DND-41 (cell line): ENCODE measurements at regions not wholly inside any gene's neighbourhood (a gene's known extent, or its start where the extent isn't known, plus 50 kb on each side); places are given as distances from the start of the nearest gene placed in this dataset.

Source experiments
- ATAC-seq: fragments of 200-7000 bp; cut with Tn5 transposase; 3 replicates; pipeline ENCODE4 v1.9.1; 2021; ENCODE audit warnings: low read depth; ENCODE audit not compliant: insufficient read depth
- DNase-seq: peaks from one replicate; pipeline ENCODE4 v3.0.0-alpha.2; 2020
- H2AFZ ChIP-seq: 2 replicates; pipeline ENCODE4 v1.6.0; 2012; ENCODE audit warnings: low read depth, low read length
- H3K27ac ChIP-seq: 2 replicates; pipeline ENCODE4 v1.5.1; 2012; ENCODE audit warnings: low read length, inconsistent platforms
- H3K27me3 ChIP-seq: fragments of 200-600 bp; sonication (generic); 2 replicates; pipeline ENCODE4 v1.6.0; 2012; ENCODE audit warnings: low read length, mild to moderate bottlenecking, inconsistent platforms; ENCODE audit not compliant: insufficient read depth, poor library complexity
- H3K36me3 ChIP-seq: 2 replicates; pipeline ENCODE4 v1.5.1; 2012; ENCODE audit warnings: low read length, inconsistent platforms; ENCODE audit not compliant: insufficient read depth
- H3K4me1 ChIP-seq: 2 replicates; pipeline ENCODE4 v1.5.1; 2012; ENCODE audit warnings: mild to moderate bottlenecking, low read length; ENCODE audit not compliant: insufficient read depth
- H3K4me2 ChIP-seq: 2 replicates; pipeline ENCODE4 v1.6.0; 2012; ENCODE audit warnings: mild to moderate bottlenecking, moderate library complexity, low read length, inconsistent platforms; ENCODE audit not compliant: insufficient read depth
- H3K4me3 ChIP-seq, 2 experiments: fragments of 200-600 bp in 1 of 2; shearing (Covaris generic) in 1 of 2; 2 replicates each; pipeline ENCODE4 v1.5.1; 2012 to 2016; ENCODE audit warnings: inconsistent platforms in 2 of 2, low read length in 2 of 2, mild to moderate bottlenecking in 2 of 2, low read depth in 1 of 2, moderate library complexity in 1 of 2
- H3K79me2 ChIP-seq: 2 replicates; pipeline ENCODE4 v1.6.0; 2012; ENCODE audit warnings: low read length, inconsistent platforms; ENCODE audit not compliant: insufficient read depth
- H3K9ac ChIP-seq: 2 replicates; pipeline ENCODE4 v1.6.0; 2012; ENCODE audit warnings: low read depth, mild to moderate bottlenecking, inconsistent platforms, low read length, moderate library complexity
- H3K9me3 ChIP-seq: 2 replicates; pipeline ENCODE4 v1.5.1; 2012; ENCODE audit warnings: low read length, moderate library complexity, mild to moderate bottlenecking, inconsistent platforms; ENCODE audit not compliant: insufficient read depth, severe bottlenecking
- H4K20me1 ChIP-seq: 2 replicates; pipeline ENCODE4 v1.6.0; 2012; ENCODE audit warnings: low read length; ENCODE audit not compliant: insufficient read depth
- CTCF ChIP-seq: IDR thresholded peaks from 2 replicates; pipeline ENCODE4 v1.5.1; 2012; ENCODE audit warnings: borderline replicate concordance, low read length, moderate library complexity, mild to moderate bottlenecking; ENCODE audit not compliant: poor library complexity, severe bottlenecking; ENCODE audit errors: extremely low read depth
- EZH2 ChIP-seq: IDR thresholded peaks from 3 replicates; pipeline ENCODE4 v1.6.1; 2012; ENCODE audit warnings: borderline replicate concordance, low read depth, mild to moderate bottlenecking, moderate library complexity, low read length, inconsistent platforms; ENCODE audit not compliant: severe bottlenecking

GRCh38 chr18:26706911-26707351 lies 158.6 kb downstream of the AQP4 start:
- H3K79me2 ChIP-seq, result no peaks in the 10 kb centered on the region
- peak overlapping the region; percentile 50 for H3K27ac ChIP-seq
- H3K9me3 ChIP-seq, result no peaks in the 10 kb centered on the region
- peaks cover 69% of the 10 kb centered on the region for H3K4me1 ChIP-seq
- no peak overlapping the region for H2AFZ ChIP-seq
- H3K4me3 ChIP-seq, result no peak overlapping the region
- no peak overlapping the region for H3K9ac ChIP-seq
- no peaks in the 10 kb centered on the region for H3K36me3 ChIP-seq
- no peak overlapping the region for H3K4me2 ChIP-seq
- no peak for DNase-seq
- no peaks in the 10 kb centered on the region for H4K20me1 ChIP-seq
- ATAC-seq, result no peak
- no peaks in the 10 kb centered on the region for H3K27me3 ChIP-seq
- no peak for TF ChIP-seq CTCF
- no peak for TF ChIP-seq EZH2

GRCh38 chr18:26705757-26706156 lies 157.4 kb upstream of the KCTD1 start:
- H3K9me3 ChIP-seq, result no peaks in the 10 kb centered on the region
- no peak overlapping the region for H3K4me3 ChIP-seq
- no peaks in the 10 kb centered on the region for H3K79me2 ChIP-seq
- ATAC-seq, result no peak
- H3K27me3 ChIP-seq, result no peaks in the 10 kb centered on the region
- no peak overlapping the region for H2AFZ ChIP-seq
- no peak overlapping the region for H3K4me2 ChIP-seq
- no peaks in the 10 kb centered on the region for H3K36me3 ChIP-seq
- H3K27ac ChIP-seq, result no peak overlapping the region
- TF ChIP-seq EZH2 (no peak), CTCF (no peak)
- H3K4me1 ChIP-seq, result peaks cover 69% of the 10 kb centered on the region
- no peak overlapping the region for H3K9ac ChIP-seq
- DNase-seq, result no peak
- no peaks in the 10 kb centered on the region for H4K20me1 ChIP-seq

- H3K27ac ChIP-seq, result peak overlapping the region; percentile 94
- peak; percentile 72 for DNase-seq
- H3K27me3 ChIP-seq, result no peaks in the 10 kb centered on the region
- no peaks in the 10 kb centered on the region for H3K9me3 ChIP-seq
- TF ChIP-seq CTCF (no peak), EZH2 (no peak)
- peak overlapping the region; percentile 15 for H2AFZ ChIP-seq
- 0 out of 3 replicates have a peak, but pooled peaks have one; percentile 15 for ATAC-seq
- H3K79me2 ChIP-seq, result no peaks in the 10 kb centered on the region
- no peak overlapping the region for H3K4me3 ChIP-seq
- H3K4me1 ChIP-seq, result peaks cover 67% of the 10 kb centered on the region
- no peak overlapping the region for H3K4me2 ChIP-seq
- H3K9ac ChIP-seq, result peak overlapping the region; percentile 58
- no peaks in the 10 kb centered on the region for H4K20me1 ChIP-seq
- no peaks in the 10 kb centered on the region for H3K36me3 ChIP-seq
These were observed 155.0 kb upstream of the KCTD1 start for GRCh38 chr18:26703170-26703930.
